ENCODE measurements at regions not wholly inside any gene's neighbourhood (a gene's known extent, or its start where the extent isn't known, plus 50 kb on each side); places are given as distances from the start of the nearest gene placed in this dataset.
"Not testable (repeated sequence)": the region's sequence is repeated elsewhere in the genome, so short reads cannot be mapped to it uniquely, and the experiment has no call there.

DNA sequence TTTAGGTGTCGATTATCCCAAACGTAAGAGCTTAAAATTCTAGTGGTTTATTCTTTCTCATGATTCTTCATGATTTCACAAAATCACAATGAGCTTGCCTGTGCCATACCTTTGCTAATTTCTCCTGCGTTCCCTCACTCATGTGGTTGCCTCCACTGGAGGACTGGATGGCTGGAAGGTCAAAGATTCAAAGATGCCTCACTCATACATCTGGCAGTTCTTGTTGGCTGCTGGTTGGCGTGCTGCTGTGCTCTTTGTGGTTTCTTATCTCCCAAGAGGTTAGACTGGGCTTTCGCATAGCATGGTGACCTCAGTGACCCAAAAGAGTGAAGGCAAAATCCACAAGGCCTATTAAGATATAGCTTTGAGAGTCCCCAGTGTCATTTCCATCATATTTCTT, 877.6 kb upstream of the AUTS2 start:
- Mint-ChIP-seq H3K27ac (ENCODE audit: unreplicated experiment) (no peak overlapping the region), H3K4me3 (ENCODE audit: unreplicated experiment) (no peak overlapping the region), H3K9me3 (ENCODE audit: unreplicated experiment) (peaks cover 44% of the 10 kb centered on the region), H3K36me3 (ENCODE audit: low read depth, unreplicated experiment) (no peaks in the 10 kb centered on the region), H3K4me1 (ENCODE audit: unreplicated experiment) (no peaks in the 10 kb centered on the region), H3K27me3 (ENCODE audit: unreplicated experiment) (peaks cover 2% of the 10 kb centered on the region)
- DNase-seq (ENCODE audit: low spot score), result no peak
- TF ChIP-seq, protein P1, sequence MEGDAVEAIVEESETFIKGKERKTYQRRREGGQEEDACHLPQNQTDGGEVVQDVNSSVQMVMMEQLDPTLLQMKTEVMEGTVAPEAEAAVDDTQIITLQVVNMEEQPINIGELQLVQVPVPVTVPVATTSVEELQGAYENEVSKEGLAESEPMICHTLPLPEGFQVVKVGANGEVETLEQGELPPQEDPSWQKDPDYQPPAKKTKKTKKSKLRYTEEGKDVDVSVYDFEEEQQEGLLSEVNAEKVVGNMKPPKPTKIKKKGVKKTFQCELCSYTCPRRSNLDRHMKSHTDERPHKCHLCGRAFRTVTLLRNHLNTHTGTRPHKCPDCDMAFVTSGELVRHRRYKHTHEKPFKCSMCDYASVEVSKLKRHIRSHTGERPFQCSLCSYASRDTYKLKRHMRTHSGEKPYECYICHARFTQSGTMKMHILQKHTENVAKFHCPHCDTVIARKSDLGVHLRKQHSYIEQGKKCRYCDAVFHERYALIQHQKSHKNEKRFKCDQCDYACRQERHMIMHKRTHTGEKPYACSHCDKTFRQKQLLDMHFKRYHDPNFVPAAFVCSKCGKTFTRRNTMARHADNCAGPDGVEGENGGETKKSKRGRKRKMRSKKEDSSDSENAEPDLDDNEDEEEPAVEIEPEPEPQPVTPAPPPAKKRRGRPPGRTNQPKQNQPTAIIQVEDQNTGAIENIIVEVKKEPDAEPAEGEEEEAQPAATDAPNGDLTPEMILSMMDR (IDR thresholded peaks at IDR 0.05; ENCODE audit: unreplicated experiment), result no peak

DNA sequence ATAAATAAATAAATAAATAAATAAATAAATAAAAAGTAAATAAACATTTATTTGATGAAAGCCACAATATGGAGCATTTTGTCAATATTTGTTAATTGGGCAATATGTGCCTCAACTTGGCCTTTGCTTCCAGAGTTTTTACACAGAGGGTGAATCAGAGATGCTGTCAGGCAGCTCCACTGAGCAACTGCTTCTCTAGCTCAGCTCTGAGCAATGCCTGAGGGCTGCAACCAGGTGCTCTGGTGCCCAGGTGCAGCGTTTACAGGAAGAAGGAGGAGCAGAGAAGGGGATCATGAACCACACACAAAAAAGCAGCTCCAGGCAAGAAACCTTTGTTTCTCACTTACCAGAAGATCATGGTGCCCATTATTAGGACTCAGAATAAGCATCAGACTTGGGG, 876.2 kb upstream of the AUTS2 start:
- H3K4me3 Mint-ChIP-seq (ENCODE audit: unreplicated experiment), result no peak overlapping the region
- H3K27ac Mint-ChIP-seq (ENCODE audit: unreplicated experiment), result no peak overlapping the region
- TF ChIP-seq, protein P1 (IDR thresholded peaks at IDR 0.05; ENCODE audit: unreplicated experiment), result no peak
- DNase-seq (ENCODE audit: low spot score), result no peak
- H3K27me3 Mint-ChIP-seq (ENCODE audit: unreplicated experiment), result peaks cover 2% of the 10 kb centered on the region
- H3K9me3 Mint-ChIP-seq (ENCODE audit: unreplicated experiment), result peaks cover 45% of the 10 kb centered on the region
- H3K4me1 Mint-ChIP-seq (ENCODE audit: unreplicated experiment), result no peaks in the 10 kb centered on the region
- peaks cover 5% of the 10 kb centered on the region for H3K36me3 Mint-ChIP-seq (ENCODE audit: low read depth, unreplicated experiment)

DNA sequence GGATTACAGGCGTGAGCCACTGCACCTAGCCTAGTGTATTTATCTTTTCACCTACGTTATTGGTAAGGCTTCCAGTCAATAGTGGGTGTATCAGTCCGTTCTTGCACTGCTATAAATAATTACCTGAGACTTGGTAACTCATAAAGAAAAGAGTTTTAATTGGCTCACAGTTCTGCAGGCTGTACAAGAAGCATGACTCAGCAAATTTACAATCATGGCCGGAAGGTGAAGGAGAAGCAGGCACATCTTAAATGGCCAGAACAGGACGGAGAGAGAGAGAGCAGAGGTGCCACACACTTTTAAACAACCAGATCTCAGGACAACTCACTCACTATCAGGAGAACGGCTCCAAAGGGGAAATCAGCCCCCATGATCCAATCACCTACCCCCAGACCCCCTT, 873.3 kb upstream of the AUTS2 start:
- no peak overlapping the region for H3K4me3 Mint-ChIP-seq (ENCODE audit: unreplicated experiment)
- peaks cover 46% of the 10 kb centered on the region for H3K9me3 Mint-ChIP-seq (ENCODE audit: unreplicated experiment)
- H3K36me3 Mint-ChIP-seq (ENCODE audit: low read depth, unreplicated experiment), result peaks cover 5% of the 10 kb centered on the region
- TF ChIP-seq, protein P1 (IDR thresholded peaks at IDR 0.05; ENCODE audit: unreplicated experiment), result no peak
- no peak for DNase-seq (ENCODE audit: low spot score)
- no peaks in the 10 kb centered on the region for H3K4me1 Mint-ChIP-seq (ENCODE audit: unreplicated experiment)
- no peak overlapping the region for H3K27ac Mint-ChIP-seq (ENCODE audit: unreplicated experiment)
- H3K27me3 Mint-ChIP-seq (ENCODE audit: unreplicated experiment), result peaks cover 2% of the 10 kb centered on the region

DNA sequence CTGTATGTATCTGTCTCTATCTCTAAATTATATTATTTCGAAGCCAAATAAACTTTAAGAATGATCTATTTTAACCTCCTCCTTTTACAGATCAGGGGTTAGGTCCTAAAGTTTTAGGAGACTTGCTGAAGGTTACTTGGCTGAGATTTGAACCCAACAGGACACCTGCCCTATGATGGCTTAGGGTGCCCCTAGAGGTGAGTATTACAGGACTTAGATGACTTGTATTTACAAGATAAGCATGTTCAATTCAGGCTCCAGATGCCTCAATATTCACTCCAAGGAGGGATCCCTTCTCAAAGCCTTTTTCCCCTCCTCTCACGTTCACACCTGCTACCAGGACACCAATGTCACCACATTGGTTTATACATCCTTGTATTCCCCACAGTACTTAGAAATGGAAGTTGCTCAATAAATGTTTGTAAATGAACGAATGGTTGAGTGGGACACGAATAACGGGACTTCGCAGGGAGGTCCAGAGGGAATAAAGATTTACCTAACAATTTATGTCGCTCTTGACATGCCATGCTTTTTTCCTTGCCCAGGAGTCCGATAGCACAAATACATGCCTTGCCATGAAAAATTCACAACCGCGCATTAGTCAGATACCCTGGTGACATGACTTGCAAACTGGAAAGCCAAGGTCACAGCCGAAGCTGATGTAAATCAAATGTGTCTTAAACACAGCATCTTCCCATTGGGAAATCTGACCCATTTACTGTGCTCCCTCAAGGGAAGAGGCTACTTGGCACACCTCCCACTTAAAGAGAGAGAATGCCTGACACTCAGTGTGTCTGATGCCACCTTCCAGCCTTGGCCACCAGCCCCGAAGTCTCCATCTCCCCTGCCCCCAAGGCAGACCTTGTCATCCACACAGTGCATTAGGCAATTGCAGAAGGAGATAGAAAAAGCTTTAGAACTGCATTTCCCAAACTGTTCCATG, 872.2 kb upstream of the AUTS2 start:
- no peak for DNase-seq (ENCODE audit: low spot score)
- Mint-ChIP-seq H3K36me3 (ENCODE audit: low read depth, unreplicated experiment) (peaks cover 5% of the 10 kb centered on the region), H3K9me3 (ENCODE audit: unreplicated experiment) (peaks cover 52% of the 10 kb centered on the region), H3K27ac (ENCODE audit: unreplicated experiment) (no peak overlapping the region), H3K4me3 (ENCODE audit: unreplicated experiment) (no peak overlapping the region), H3K4me1 (ENCODE audit: unreplicated experiment) (no peaks in the 10 kb centered on the region), H3K27me3 (ENCODE audit: unreplicated experiment) (no peaks in the 10 kb centered on the region)
- TF ChIP-seq, protein P1 (IDR thresholded peaks at IDR 0.05; ENCODE audit: unreplicated experiment), result no peak

DNA sequence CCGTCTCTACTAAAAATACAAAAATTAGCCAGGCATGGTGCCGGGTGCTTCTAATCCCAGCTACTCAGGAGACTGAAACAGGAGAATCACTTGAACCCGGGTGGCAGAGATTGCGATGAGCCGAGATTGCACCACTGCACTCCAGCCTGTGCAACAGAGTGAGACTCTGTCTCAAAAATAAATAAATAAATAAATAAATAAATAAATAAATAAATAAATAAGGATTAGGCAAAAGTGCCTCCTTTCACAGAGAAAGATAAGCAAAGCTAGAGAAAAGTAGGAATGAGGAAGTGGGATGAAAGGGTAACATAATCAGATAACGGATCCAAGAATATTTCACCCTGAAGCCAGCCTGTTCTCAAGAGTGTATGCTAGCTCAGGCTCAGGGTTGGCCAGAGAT, 869.6 kb upstream of the AUTS2 start:
- not testable (repeated sequence) for H3K27me3 Mint-ChIP-seq (ENCODE audit: unreplicated experiment); H3K36me3 Mint-ChIP-seq (ENCODE audit: low read depth, unreplicated experiment); H3K4me3 Mint-ChIP-seq (ENCODE audit: unreplicated experiment); H3K27ac Mint-ChIP-seq (ENCODE audit: unreplicated experiment); H3K4me1 Mint-ChIP-seq (ENCODE audit: unreplicated experiment); DNase-seq (ENCODE audit: low spot score)
- peaks cover 54% of the 10 kb centered on the region for H3K9me3 Mint-ChIP-seq (ENCODE audit: unreplicated experiment)
